Thyroid gland (tissue), 4 donors: ENCODE measurements at regions not wholly inside any gene's neighbourhood (a gene's known extent, or its start where the extent isn't known, plus 50 kb on each side); places are given as distances from the start of the nearest gene placed in this dataset.
"Not testable (repeated sequence)": the region's sequence is repeated elsewhere in the genome, so short reads cannot be mapped to it uniquely, and the experiment has no call there.

Source experiments
- DNase-seq, 2 donors: peaks; one replicate each; pipeline ENCODE4 v3.0.0-alpha.2; 2019
- H3K27ac ChIP-seq, 3 donors: fragments of 200-600 bp; sonication (generic); 1 replicate in 2 of 3; 2 replicates in 1 of 3; pipeline ENCODE4 v1.5.1; 2016 to 2019; ENCODE audit warnings: mild to moderate bottlenecking in 1 of 3, moderate library complexity in 1 of 3
- H3K27me3 ChIP-seq: fragments of 200-600 bp; sonication (generic); one replicate; pipeline ENCODE4 v1.5.1; 2019
- H3K36me3 ChIP-seq, 2 donors: fragments of 200-600 bp; sonication (generic); one replicate each; pipeline ENCODE4 v1.5.1; 2016 to 2019
- H3K4me1 ChIP-seq, 2 donors: fragments of 200-600 bp; sonication (generic); one replicate each; pipeline ENCODE4 v1.5.1; 2017 to 2019
- H3K4me3 ChIP-seq, 3 donors: fragments of 200-600 bp; sonication (generic); replicated peaks in 1 of 3; 1 replicate in 2 of 3; 2 replicates in 1 of 3; pipeline ENCODE4 v1.5.1; 2016; ENCODE audit warnings: mild to moderate bottlenecking in 1 of 3
- H3K9me3 ChIP-seq: fragments of 200-600 bp; sonication (generic); one replicate; pipeline ENCODE4 v1.5.1; 2017
- WGBS, 2 donors: methylation state at CpG; one replicate each; pipeline ENCODE4 v1.1.5; 2017; 5-methylcytosine and 5-hydroxymethylcytosine counted together
- intact Hi-C: fragments of 100-400 bp; cut with DNase I; formaldehyde crosslinking; loops from one replicate; pipeline ENCODE4 v1.15.1; 2023

DNA sequence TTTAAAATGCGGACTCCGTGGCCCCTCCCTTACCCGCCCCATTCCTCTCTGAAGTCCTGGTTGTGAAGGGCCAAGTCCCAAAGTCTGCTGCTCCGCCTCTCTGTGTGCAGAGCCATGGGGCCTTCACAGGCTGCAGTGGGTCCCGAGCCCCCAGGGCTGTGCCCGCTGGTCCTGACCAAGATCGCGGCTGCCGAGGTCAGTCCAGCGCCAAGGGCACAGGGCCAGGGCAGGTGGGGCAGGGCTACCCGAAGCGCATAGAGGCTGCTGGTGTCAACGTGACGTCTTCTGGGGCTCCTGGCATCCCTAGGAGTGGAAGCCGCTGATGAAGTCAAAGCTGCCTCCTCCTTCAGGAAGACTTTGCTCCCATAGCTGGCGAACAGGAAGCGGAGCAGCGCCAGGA lies 858.8 kb downstream of the TUBA3C start:
- H3K4me3 ChIP-seq, H3K36me3 ChIP-seq, DNase-seq, H3K4me1 ChIP-seq, intact Hi-C loops, H3K27me3 ChIP-seq, H3K9me3 ChIP-seq, H3K27ac ChIP-seq: not testable (repeated sequence)
- WGBS, 2 donors = 80% methylated on average over 2 to 16 of the region's 18 CpGs

DNA sequence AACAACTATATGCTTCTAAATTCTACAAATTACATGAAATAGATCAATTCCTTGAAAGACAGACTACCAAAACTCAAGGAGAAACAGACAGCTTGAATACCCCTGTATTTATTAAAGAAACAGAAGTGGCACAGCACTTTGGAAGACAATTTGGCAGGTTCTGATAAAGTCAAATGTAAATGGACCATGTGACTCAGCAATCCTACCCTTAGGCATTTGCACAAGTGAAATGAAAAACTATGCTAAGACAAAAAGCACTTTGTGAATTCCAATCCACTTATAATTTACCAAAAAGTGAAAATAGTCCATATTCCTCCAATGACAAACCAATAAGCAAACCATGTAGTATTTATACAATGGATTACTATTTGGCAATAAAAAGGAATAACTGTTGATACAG lies 862.0 kb downstream of the TUBA3C start:
- intact Hi-C loops, DNase-seq, H3K36me3 ChIP-seq, H3K27me3 ChIP-seq, H3K4me1 ChIP-seq, H3K4me3 ChIP-seq, H3K9me3 ChIP-seq, H3K27ac ChIP-seq: not testable (repeated sequence)

DNA sequence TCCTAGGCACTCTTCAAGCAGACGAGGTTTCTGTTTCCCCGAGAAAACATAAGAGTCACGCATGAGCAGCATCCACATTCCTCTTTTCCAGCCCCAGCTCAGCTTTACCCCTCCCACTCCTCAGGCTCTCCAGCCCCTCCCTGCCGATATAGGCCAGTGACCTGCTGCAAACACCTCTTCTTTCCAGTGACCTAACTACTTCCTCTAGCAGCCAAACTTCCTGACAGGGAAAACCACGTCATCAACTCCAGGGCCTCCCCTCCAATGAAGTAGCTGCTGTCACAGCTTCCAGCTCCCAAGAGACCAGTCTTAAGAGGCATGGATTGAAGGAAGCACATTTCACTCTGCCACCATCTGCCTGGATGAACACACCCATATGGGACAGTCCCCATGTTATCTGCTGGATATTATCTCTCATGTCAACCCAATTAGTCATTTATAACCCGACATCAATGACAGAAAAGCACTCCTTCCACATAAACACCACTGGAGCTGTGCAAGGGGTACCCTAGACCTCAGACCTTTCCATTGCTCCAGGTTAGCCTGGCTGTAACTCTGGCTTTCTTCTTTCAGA lies 878.3 kb downstream of the TUBA3C start:
- H3K4me1 ChIP-seq, DNase-seq, intact Hi-C loops, H3K4me3 ChIP-seq, H3K9me3 ChIP-seq, H3K27me3 ChIP-seq, H3K36me3 ChIP-seq, H3K27ac ChIP-seq: not testable (repeated sequence)
- 68 to 69% methylated on average over 6 of the region's 6 CpGs for WGBS, 2 donors

DNA sequence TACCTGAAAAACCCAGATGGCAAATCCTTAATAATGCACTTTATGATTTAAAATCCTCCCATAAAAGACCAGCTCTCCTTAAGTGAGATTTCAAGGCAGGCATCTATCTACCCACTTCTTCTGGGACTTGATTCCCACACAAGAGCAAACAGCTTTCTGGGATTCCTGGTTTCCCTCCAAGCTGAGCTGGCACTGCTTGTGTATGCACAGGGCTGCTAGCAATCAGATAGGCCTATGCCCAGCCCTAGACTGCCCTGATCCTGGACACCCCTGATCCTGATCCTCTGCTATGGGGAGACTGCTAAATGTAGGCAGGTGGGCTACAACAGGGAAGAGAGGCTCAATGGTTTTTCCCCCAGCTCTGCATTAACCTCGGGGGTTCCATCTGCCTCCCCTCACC lies 880.7 kb downstream of the TUBA3C start:
- H3K27me3 ChIP-seq, H3K27ac ChIP-seq, H3K9me3 ChIP-seq, H3K36me3 ChIP-seq, H3K4me3 ChIP-seq, intact Hi-C loops, H3K4me1 ChIP-seq, DNase-seq: not testable (repeated sequence)
- 50% methylated on average over 1 of the region's 1 CpG; no CpG with 5 or more reads in 1 of the 2 donors for WGBS, 2 donors

DNA sequence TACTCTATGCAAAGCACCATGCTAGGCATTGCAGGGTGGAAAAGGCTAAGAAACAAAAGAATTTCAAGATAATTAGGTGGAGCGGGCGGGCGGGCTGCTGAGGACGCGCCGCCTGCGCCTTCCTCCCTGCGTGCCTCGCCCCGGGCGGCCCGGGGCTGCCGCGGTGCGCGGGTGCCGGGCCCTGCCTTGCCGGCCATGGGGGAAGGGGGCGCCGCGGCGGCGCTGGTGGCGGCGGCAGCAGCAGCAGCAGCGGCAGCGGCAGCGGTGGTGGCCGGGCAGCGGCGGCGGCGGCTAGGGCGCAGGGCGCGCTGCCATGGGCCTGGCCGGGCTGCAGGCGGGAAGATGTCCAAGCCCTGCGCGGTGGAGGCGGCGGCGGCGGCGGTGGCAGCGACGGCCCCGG lies 884.3 kb downstream of the TUBA3C start:
- H3K4me3 ChIP-seq, DNase-seq, H3K4me1 ChIP-seq, H3K9me3 ChIP-seq, H3K36me3 ChIP-seq, H3K27ac ChIP-seq, intact Hi-C loops, H3K27me3 ChIP-seq: not testable (repeated sequence)
- 52 to 64% methylated on average over 7 to 8 of the region's 48 CpGs for WGBS, 2 donors

DNA sequence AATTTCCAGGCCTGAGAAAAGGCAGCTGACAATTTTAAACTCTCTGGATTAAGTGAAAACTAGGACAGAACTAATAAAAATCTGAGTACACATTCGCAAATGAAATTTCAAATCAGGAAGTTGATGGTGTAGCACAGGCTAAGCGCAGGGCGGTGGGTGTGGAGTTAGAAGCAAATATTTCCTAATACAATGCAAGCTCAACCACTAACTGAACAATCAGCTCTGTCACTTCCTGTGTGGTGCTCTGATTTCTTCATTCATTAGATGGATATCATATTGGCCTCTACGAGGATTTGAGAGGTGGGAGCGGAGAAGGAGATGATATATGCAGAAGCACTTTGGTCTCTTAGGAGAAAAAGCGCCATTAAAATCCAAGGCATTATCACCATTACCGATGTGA lies 885.0 kb downstream of the TUBA3C start:
- 90 to 94% methylated on average over 2 to 4 of the region's 7 CpGs for WGBS, 2 donors

DNA sequence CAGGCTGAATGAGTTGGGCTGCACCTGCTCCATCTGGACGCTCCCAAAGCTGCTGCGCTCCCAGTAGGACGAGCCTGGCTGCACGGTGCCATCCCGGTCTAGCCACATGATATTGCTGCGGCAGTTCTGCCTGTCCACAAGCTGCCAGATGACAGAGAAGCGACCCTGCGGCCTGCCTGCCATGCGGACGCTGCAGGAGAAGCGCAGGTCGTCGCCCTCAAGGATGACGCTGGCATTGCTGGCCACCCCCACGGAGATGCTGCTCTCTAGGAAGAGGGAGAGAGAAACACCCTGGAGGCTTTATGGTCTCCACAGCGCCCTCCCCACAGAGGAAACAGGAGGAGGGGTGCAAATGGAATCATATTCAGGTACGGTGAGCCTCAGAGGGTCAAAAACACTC lies 887.3 kb downstream of the TUBA3C start:
- WGBS, 2 donors = 48 to 64% methylated on average over 3 to 9 of the region's 17 CpGs
- H3K4me3 ChIP-seq, H3K36me3 ChIP-seq, H3K9me3 ChIP-seq, intact Hi-C loops, H3K27ac ChIP-seq, DNase-seq, H3K4me1 ChIP-seq, H3K27me3 ChIP-seq: not testable (repeated sequence)

More for the DNA sequence above, 885.0 kb downstream of the TUBA3C start:
- H3K9me3 ChIP-seq, H3K4me3 ChIP-seq, H3K27ac ChIP-seq, DNase-seq, H3K27me3 ChIP-seq, intact Hi-C loops, H3K4me1 ChIP-seq, H3K36me3 ChIP-seq: not testable (repeated sequence)

DNA sequence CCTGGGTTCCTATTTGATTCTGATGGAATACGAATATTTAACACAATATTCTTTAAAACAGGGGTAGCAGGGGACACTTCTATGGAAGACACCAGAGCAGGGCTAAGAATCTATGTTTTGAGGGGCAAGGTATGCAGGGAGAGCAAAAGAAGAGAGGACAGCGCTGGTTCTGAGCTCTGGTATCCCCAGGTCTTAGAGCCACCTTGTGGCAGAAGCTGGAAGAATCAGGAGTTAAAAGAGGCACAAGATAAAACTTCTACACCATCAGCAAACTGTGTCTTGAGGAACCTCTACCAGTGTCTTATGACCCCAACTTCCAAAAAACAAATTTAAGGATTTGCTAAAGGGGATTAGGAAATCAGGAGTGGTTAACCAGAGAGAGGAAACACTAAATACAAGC lies 894.8 kb downstream of the TUBA3C start:
- H3K4me3 ChIP-seq, H3K27ac ChIP-seq, H3K9me3 ChIP-seq, H3K36me3 ChIP-seq, DNase-seq, H3K4me1 ChIP-seq, H3K27me3 ChIP-seq, intact Hi-C loops: not testable (repeated sequence)
- 19 to 20% methylated on average over 1 to 2 of the region's 2 CpGs for WGBS, 2 donors

DNA sequence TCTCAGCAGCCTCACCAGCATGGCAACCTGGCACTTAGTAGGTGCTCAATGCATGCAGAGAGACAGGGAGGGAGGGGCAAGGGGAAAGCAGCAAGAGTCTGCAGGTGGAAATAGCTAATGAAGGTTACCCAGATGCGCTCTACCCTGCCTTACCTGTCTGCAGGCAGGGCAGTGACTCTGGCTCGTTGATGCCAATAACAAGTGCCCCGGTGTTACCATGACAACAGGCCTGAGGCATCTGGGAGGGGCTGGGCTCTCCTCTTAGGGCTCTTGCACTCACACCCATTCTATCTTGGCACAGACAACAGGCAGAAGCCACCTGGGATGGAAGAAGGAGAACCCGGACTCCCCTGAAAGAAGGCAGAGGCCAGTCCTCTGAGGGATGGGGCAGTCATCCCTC lies 896.0 kb downstream of the TUBA3C start:
- H3K27ac ChIP-seq, DNase-seq, H3K4me3 ChIP-seq, H3K36me3 ChIP-seq, intact Hi-C loops, H3K4me1 ChIP-seq, H3K27me3 ChIP-seq, H3K9me3 ChIP-seq: not testable (repeated sequence)
- WGBS, 2 donors = 83 to 100% methylated on average over 1 to 2 of the region's 4 CpGs

DNA sequence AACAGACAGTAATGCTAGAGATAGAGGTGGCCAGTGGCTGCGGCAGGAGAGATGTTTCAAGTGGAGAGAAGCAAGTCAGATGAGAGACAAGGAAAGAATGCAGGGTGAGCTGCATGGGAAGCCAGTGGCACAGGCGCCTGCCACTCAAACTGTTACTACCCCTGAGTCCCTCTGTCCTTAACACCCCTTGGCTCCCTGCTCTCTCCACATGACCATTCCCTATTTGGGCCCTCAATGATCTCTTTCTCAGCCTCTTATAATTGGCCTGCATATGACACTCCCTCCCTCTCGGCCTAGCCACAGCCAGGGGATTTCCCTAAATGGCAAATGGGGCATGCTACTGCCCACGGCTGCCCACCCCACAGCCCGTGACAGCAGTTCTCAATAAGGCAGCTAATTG lies 897.6 kb downstream of the TUBA3C start:
- intact Hi-C loops, H3K9me3 ChIP-seq, H3K4me3 ChIP-seq, H3K27me3 ChIP-seq, H3K27ac ChIP-seq, DNase-seq, H3K4me1 ChIP-seq, H3K36me3 ChIP-seq: not testable (repeated sequence)
- 68 to 80% methylated on average over 3 of the region's 5 CpGs for WGBS, 2 donors

DNA sequence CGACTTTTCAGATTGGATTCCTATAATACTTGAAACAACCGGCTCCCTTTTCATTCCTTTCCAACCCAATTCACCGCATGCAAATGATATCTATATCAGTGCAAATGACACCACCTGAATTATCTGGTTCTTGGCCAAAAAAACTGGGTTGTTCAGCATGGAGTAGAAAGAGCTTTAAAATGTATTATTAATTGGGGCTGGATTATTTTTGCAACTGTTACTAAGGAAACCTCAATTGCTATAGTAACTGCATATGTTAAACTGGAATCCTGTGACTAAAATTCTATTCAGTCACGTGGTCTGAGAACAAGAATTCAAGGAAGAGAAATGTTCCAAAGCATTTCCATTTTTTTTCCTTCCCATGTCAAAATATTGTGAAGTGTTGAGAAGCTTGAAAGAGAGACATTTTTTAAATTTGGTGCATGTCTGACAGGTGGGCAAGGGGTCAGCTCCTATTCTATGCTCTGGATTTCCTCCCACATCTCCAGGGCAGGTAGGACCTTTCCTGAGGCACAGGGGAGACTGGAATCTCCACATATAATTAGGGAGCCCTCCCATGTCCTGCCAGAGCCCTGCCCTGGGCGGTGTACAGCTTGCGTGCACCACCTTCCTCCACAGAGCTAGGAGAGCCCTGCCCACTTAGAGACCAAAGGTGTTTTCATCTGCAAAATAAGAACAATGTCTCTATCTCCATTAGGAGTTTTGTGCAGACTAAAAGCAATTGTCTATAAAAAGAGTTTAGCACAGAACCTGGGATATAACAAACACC lies 899.6 kb downstream of the TUBA3C start:
- H3K4me1 ChIP-seq, DNase-seq, H3K27me3 ChIP-seq, H3K9me3 ChIP-seq, H3K27ac ChIP-seq, H3K4me3 ChIP-seq, H3K36me3 ChIP-seq, intact Hi-C loops: not testable (repeated sequence)
- WGBS, 2 donors = 0 to 33% methylated on average over 1 of the region's 6 CpGs

DNA sequence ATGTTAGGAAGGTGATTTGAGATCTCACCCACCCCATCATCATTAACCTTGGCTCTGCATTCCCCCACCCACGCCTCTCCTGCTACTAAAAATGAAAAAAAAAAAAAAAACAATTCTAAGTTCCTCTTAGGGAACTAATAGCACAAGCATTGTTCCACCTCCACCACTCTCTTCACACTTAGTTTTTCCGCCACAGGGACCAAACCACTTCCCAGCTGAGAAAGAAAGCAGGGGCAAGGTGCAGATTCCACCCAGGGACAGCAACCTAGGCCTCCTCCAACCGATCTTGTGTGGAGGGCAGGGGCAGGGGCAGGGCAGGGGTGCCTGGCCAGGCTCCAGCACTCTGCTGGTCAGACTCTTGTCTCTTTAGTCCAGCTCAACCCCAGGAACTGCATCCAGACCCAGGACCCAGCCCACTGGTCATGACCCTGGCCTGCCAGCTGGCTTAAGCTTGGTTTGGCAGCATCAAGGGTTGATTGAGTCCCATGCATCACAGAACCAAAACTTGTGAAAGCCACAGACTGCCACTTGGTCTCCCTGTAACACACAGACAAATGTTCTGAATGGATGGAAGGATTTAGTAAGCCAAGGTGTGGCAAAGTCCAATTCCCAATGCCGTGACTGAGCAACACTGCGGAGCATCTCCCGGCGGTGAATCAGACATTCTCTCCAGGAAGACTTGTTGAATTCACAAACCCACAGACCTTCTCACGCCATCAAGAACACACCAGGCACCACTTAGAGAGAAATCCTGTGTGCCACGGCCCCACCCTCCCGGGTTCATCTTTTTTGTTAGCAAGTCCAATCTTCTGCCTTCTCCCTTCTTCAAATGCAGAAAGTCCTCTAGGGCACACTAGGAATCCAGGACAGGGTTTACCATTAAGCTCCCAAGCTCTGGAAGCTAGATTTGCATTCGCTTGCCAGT lies 900.5 kb downstream of the TUBA3C start:
- H3K36me3 ChIP-seq, H3K4me1 ChIP-seq, H3K27me3 ChIP-seq, H3K4me3 ChIP-seq, H3K27ac ChIP-seq, DNase-seq, intact Hi-C loops, H3K9me3 ChIP-seq: not testable (repeated sequence)
- 50 to 53% methylated on average over 3 of the region's 11 CpGs for WGBS, 2 donors

DNA sequence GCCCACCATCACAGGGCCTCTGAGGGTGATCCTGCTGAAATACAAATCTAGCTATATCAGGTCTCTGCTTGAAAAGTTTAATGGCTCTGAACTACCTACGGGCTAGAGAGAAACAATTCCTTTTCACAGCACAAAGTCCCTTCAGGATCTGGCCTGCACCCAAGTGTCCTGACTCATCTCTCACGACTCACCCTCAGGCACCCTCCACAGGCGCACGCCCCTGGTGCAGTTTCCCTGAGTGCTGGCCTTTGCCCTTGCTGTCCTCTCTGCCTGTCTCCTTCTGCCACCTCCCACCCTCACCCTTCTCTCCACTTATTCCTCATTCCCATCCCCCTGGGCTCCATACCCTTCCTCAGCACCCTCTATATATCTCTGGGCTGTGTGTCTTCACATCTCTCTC lies 901.7 kb downstream of the TUBA3C start:
- H3K4me1 ChIP-seq, DNase-seq, H3K36me3 ChIP-seq, intact Hi-C loops, H3K4me3 ChIP-seq, H3K27ac ChIP-seq, H3K27me3 ChIP-seq, H3K9me3 ChIP-seq: not testable (repeated sequence)
- 78 to 83% methylated on average over 4 of the region's 4 CpGs for WGBS, 2 donors
